HG03460 (cell line): ENCODE measurements at regions not wholly inside any gene's neighbourhood (a gene's known extent, or its start where the extent isn't known, plus 50 kb on each side); places are given as distances from the start of the nearest gene placed in this dataset.
"Not testable (repeated sequence)": the region's sequence is repeated elsewhere in the genome, so short reads cannot be mapped to it uniquely, and the experiment has no call there.

Experiments
- ATAC-seq: cut with Tn5 transposase; IDR thresholded peaks from one replicate; pipeline ENCODE4 v1.9.1; 2021; ENCODE audit not compliant: unreplicated experiment

DNA sequence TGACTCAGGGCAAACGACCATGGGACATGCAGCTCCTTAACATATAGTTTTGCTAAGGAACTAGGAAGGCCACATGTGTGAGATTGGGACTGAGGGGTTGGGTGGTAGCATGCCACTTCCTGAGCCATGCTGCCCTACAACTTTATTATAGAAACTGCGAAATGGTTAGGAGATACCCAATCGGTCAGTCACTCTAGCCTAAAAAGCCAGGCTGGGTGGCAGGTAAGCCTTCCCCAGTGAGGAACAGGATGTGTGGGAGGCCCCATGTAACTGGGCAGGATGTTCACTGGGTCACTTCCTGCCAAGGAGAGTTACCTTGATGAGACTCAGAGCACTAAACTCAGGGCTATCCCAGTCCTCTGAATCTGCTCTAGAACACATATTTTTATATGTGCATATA lies 123.5 kb downstream of the MAP3K7 start:
- no peak for ATAC-seq

GRCh38 chr6:90462102-90462501 lies 124.8 kb downstream of the MAP3K7 start:
- ATAC-seq, result no peak

DNA sequence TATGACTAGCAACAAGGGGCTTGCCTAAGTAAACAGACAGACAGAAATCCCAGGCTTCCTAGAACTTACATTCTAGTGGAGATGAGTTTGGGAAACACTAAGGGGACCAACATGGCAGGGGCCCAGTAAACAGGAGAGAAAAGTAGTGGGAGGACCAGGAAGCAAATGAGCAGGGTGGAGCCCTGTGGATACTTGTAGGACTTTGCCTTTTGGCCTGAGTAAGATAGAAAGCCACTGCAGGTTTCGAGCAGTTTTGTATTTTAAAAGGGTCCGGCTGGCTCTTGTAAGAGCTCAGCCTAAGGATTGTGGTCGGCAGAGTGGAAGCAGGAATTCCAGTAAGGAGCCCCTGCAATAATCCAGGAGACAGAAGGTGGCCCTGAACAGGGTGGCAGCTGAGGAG lies 125.5 kb downstream of the MAP3K7 start:
- ATAC-seq, result no peak

DNA sequence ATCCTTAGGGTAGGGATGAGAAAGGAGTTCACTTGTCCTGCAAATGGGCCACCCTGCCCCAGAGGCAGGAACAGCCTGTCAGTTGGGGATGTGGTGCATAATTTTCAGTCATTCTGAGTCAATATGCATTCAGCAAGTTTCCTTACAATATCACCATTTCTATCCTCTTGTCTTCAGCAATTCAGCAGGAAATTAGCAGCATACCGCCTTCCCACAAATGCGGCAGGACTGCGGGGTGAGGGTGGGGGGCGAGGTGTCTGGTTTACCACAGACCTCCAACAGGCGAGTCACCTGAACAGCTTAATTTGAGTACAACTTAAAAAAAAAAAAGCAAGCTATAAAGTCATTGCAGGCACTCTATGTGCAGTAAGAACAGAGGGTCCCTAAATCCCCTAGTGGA lies 126.8 kb downstream of the MAP3K7 start:
- ATAC-seq, result no peak

- no peak for ATAC-seq
Measured at GRCh38 chr6:90459225-90459758, 127.6 kb downstream of the MAP3K7 start.

DNA sequence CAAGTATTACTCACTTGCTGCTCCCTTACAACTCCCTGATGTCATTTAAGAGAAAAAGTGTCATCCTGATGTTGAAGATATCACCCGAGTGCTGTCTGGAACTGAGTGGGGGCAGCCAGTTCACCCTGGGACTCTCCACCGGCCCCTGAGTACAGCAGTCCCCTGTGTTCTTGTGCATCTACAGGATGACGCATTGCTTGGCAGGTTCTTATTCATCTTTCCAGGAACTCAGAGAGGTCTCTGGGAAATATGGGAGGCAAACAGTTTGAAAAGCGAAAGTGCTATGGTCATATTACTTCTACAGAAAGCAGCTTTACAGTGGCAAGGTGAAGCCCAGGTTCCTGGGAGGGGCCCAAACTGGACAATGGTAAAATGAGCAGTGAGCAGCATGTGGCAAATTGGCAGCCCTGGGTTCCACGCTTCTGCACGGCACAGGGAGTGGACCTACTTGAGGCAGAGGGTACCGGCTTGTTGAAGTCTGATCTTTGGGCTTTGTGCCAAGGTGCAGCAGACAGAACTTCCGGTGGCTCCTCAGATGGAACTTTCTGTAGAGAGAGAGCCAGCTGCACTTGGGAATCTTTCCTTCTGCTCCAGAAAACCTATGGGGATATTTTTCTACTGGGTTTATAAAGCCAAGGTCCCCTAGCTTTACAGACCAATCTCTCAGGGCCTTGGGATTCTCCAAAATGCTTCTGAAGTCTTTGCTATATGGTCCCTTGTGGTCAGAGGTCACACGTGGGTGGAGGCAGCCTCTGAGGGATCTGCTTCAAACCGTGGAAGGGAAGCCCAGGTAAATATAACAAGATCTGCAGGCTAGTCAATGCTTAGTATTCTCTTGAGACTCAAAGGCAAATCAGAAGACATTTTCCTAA lies 128.3 kb downstream of the MAP3K7 start:
- no peak for ATAC-seq

GRCh38 chr6:90457867-90458259 lies 129.0 kb downstream of the MAP3K7 start:
- no peak for ATAC-seq

- ATAC-seq, result not testable (repeated sequence)
Measured at GRCh38 chr6:90456997-90457866, 129.6 kb downstream of the MAP3K7 start.

GRCh38 chr6:90456001-90456400 lies 130.9 kb downstream of the MAP3K7 start:
- no peak for ATAC-seq

- ATAC-seq, result no peak
Measured at GRCh38 chr6:90454836-90455427, 131.9 kb downstream of the MAP3K7 start.

GRCh38 chr6:90450268-90450953 lies 136.5 kb downstream of the MAP3K7 start:
- no peak for ATAC-seq

- ATAC-seq, result no peak
Measured at GRCh38 chr6:90449311-90449710, 137.6 kb downstream of the MAP3K7 start.

DNA sequence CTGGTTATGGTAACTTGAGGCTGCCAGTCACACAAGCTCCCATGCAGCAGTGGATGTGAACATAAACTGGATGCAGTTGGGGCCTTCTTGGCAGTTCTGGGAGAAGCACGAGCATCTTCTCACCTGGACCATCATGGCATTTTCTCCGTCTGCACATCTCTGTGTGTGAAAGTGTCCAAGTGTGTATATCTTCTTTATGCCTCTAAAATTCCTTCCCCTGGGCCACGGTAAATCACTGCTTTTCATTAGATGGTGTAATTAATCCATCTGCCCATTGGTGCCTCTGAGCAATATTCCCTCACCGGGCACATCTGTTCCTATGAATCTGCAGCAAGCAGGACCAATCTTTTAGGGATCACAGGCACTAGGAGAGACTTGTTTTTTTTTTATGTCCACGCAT lies 138.0 kb downstream of the MAP3K7 start:
- ATAC-seq, result no peak

DNA sequence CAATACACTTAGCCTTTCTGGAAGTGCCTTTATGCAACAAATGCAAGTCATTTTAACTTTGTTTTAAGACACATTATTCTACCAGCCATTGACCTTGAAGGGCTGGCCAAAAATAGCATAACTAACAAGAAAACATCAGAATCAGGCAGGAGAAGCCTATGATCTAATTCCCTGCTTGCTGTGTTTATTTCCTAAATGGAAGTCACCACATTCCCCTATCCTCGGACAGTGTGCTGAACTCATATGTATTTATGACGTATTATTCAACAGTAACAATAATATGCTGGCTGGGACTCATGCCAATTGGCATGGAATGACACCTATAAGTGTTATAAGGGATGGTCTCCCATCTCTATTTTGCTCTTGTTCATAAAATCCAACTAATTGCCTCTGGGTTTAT lies 140.7 kb downstream of the MAP3K7 start:
- ATAC-seq, result no peak

- ATAC-seq, result no peak
Measured at GRCh38 chr6:90445533-90446108, 141.3 kb downstream of the MAP3K7 start.

DNA sequence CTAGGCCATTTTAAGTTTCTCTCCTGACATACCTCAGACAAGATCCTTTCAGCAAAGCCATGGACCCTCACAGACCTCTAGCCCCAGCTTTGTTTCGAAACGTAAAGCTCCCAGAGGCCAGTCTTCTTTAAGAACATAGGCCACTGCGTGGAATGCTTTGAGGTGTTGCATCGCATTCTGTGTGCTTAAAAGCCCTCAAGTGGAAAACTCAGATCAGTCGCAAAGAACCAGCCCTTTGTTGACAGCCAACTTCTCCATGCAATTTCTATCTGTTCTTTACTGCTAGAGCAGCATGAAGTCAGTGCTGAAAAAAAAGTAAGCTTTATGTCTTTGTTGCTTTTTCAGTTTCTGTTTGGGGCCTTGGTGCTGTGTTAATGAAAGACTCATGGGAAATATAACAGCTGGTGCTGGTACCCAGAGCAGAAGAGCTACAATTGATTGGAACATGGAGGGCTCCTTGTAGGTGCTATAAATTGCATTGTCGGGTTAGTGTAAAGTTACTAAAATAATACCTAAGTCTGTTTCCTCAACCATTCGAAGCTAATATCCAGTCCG lies 142.6 kb downstream of the MAP3K7 start:
- ATAC-seq, result no peak

GRCh38 chr6:90442366-90442765 lies 144.5 kb downstream of the MAP3K7 start:
- no peak for ATAC-seq

GRCh38 chr6:90440586-90441283 lies 144.1 kb upstream of the BACH2 start:
- no peak for ATAC-seq

DNA sequence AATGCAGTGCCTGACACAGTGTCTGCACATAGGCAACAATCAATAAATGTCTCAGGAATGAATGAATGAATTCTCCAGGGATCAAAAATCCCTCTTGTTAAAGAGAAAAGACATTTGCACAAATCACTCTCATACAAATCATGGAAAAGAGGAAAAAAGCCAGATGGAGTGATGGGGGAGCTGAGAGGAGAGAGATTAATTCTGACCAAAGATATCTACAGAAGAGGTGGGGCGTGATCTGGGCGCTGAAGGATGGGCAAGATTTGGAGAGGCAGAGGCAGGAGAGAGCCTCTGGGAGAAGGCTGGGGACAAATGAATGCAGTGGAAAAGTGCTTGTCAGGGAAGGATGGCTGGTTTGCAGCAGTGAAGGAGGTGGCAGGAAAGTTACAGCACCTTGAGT lies 142.9 kb upstream of the BACH2 start:
- ATAC-seq, result no peak

DNA sequence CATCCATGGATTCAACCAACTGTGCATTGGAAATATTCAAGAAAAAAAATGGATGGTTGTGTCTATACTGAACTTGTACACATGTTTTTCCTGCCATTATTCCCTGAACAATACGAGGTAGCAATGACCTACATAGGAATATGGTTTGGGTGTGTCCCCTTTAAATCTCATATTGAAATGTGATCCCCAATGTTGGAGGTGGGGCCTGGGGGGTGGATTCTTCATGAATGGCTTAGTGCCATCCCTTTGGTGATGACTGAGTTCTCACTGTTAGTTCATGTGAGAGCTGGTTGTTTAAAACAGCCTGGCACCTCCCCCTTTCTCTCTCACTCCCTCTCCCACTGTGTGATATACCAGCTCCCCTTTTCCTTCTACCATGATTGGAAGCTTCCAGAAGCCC lies 139.8 kb upstream of the BACH2 start:
- ATAC-seq, result no peak
